Gastrocnemius medialis (tissue), 4 donors: ENCODE measurements at regions not wholly inside any gene's neighbourhood (a gene's known extent, or its start where the extent isn't known, plus 50 kb on each side); places are given as distances from the start of the nearest gene placed in this dataset.

Source experiments
- CTCF ChIP-seq, 5 experiments: fragments of 450-650 bp in 3 of 5; fragments of 200-600 bp in 2 of 5; sonication (generic) in 2 of 5; IDR thresholded peaks in 4 of 5; conservative IDR thresholded peaks in 1 of 5; 1 replicate in 4 of 5; 2 replicates in 1 of 5; pipeline ENCODE4 v1.5.1; 2016 to 2019; ENCODE audit warnings: antibody characterized with exemption in 5 of 5, mild to moderate bottlenecking in 3 of 5, moderate library complexity in 3 of 5
- POLR2A ChIP-seq, 2 donors: fragments of 450-650 bp; IDR thresholded peaks; one replicate each; pipeline ENCODE4 v1.6.1; 2017; ENCODE audit warnings: antibody characterized with exemption in 2 of 2, mild to moderate bottlenecking in 2 of 2, moderate library complexity in 2 of 2

GRCh38 chr5:8306288-8306896 lies 437.4 kb downstream of the MTRR start:
- TF ChIP-seq CTCF (IDR thresholded peaks at IDR 0.05 in 4 of 5, conservative IDR thresholded peaks at IDR 0.05 in 1 of 5) (no peak), POLR2A (IDR thresholded peaks at IDR 0.05) (no peak)
